ENCODE measurements at regions not wholly inside any gene's neighbourhood (a gene's known extent, or its start where the extent isn't known, plus 50 kb on each side); places are given as distances from the start of the nearest gene placed in this dataset.

GRCh38 chr14:62117010-62117750 lies 355.0 kb downstream of the SNAPC1 start:
- TF ChIP-seq POLR2A (IDR thresholded peaks at IDR 0.05) (no peak), CTCF (IDR thresholded peaks at IDR 0.05) (peak in 3 of 4 donors; percentile 17 to 44 (median 35))
- Histone ChIP-seq H3K27ac (no peak overlapping the region), H3K4me1 (peaks cover 0 to 9% (median 3%) of the 10 kb centered on the region in 4 donors), H3K36me3 (no peaks in the 10 kb centered on the region), H3K4me3 (peak overlapping the region in 1 of 3 donors; percentile 13), H3K9me3 (no peaks in the 10 kb centered on the region), H3K27me3 (peaks cover 0 to 14% of the 10 kb centered on the region in 2 donors)
- ATAC-seq (peak; percentile 84 to 96 (median 92)), DNase-seq (peak; percentile 52 to 74 (median 60))
- WGBS (ENCODE audit: insufficient coverage, low coverage, low lambda C conversion rate, missing lambda C conversion rate): 3% methylated on average over 4 of the region's 56 CpGs
- intact Hi-C loops (cut with DNase I): no loop called here

DNA sequence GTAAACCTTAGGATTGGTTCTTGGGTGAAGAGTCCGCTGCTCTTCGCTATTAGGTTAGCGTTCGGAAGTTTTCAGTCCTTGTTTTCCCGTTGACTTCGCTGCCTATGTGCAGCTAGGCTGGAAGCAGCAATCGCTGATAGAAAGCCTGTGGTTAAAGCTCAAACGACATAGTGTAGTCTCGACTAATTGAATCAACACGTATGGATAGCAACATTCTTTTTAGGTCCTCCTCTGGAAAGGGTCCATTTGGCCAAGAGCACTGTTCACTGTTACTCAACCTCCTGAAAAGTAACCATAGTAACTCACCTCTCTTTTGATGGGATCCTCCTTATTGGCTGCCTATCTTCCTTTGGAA lies 355.5 kb downstream of the SNAPC1 start:
- WGBS (ENCODE audit: insufficient coverage, low coverage, low lambda C conversion rate, missing lambda C conversion rate): 9% methylated on average over 10 of the region's 10 CpGs
- DNase-seq (no peak), ATAC-seq (peak in 1 of 4 donors; percentile 9)
- H3K27me3 ChIP-seq: peaks cover 0 to 14% of the 10 kb centered on the region in 2 donors
- H3K9me3 ChIP-seq: no peaks in the 10 kb centered on the region
- H3K36me3 ChIP-seq: no peaks in the 10 kb centered on the region
- peaks cover 0 to 9% (median 3%) of the 10 kb centered on the region in 4 donors for H3K4me1 ChIP-seq
- intact Hi-C loops (cut with DNase I): no loop called here
- no peak overlapping the region for H3K4me3 ChIP-seq
- H3K27ac ChIP-seq: no peak overlapping the region
- no peak for TF ChIP-seq CTCF (IDR thresholded peaks at IDR 0.05)
- TF ChIP-seq POLR2A (IDR thresholded peaks at IDR 0.05): no peak

- DNase-seq: no peak
- Histone ChIP-seq H3K27ac (no peak overlapping the region), H3K36me3 (no peaks in the 10 kb centered on the region), H3K4me3 (no peak overlapping the region), H3K9me3 (no peaks in the 10 kb centered on the region), H3K27me3 (peaks cover 0 to 14% of the 10 kb centered on the region in 2 donors), H3K4me1 (peaks cover 0 to 9% (median 3%) of the 10 kb centered on the region in 4 donors)
- whole genome bisulfite sequencing (ENCODE audit: insufficient coverage, low coverage, low lambda C conversion rate, missing lambda C conversion rate): 40% methylated on average over 4 of the region's 4 CpGs
- intact Hi-C loops (cut with DNase I): no loop called here
- no peak for ATAC-seq
- TF ChIP-seq CTCF (IDR thresholded peaks at IDR 0.05) (no peak), POLR2A (IDR thresholded peaks at IDR 0.05) (no peak)
Measured at GRCh38 chr14:62118461-62118860, 356.2 kb downstream of the SNAPC1 start.

GRCh38 chr14:62118871-62119270 lies 356.7 kb downstream of the SNAPC1 start:
- Histone ChIP-seq H3K4me1 (peaks cover 0 to 9% (median 3%) of the 10 kb centered on the region in 4 donors), H3K9me3 (no peaks in the 10 kb centered on the region), H3K27me3 (peaks cover 0 to 11% of the 10 kb centered on the region in 2 donors), H3K4me3 (no peak overlapping the region), H3K27ac (no peak overlapping the region), H3K36me3 (no peaks in the 10 kb centered on the region)
- no peak for TF ChIP-seq POLR2A (IDR thresholded peaks at IDR 0.05)
- no peak for TF ChIP-seq CTCF (IDR thresholded peaks at IDR 0.05)
- 55% methylated on average over 6 of the region's 6 CpGs for WGBS (ENCODE audit: insufficient coverage, low coverage, low lambda C conversion rate, missing lambda C conversion rate)
- no peak for ATAC-seq
- intact Hi-C loops (cut with DNase I): no loop called here
- DNase-seq: no peak
